Subcutaneous abdominal adipose tissue (tissue), 5 donors: ENCODE measurements at regions not wholly inside any gene's neighbourhood (a gene's known extent, or its start where the extent isn't known, plus 50 kb on each side); places are given as distances from the start of the nearest gene placed in this dataset.

Experiments used
- H3K27ac ChIP-seq: one replicate; pipeline ENCODE4 v1.7.0; 2013; ENCODE audit warnings: low read depth, mild to moderate bottlenecking, inconsistent platforms, low read length, moderate library complexity
- H3K27me3 ChIP-seq, 5 donors: one replicate each; pipeline ENCODE4 v1.7.0; 2013; ENCODE audit warnings: low read length in 5 of 5, inconsistent platforms in 1 of 5; ENCODE audit not compliant: control insufficient read depth in 5 of 5, insufficient read depth in 4 of 5
- H3K36me3 ChIP-seq, 5 donors: one replicate each; pipeline ENCODE4 v1.7.0; 2013; ENCODE audit warnings: low read length in 5 of 5; ENCODE audit not compliant: control insufficient read depth in 5 of 5, insufficient read depth in 5 of 5
- H3K4me1 ChIP-seq, 5 donors: one replicate each; pipeline ENCODE4 v1.7.0; 2013; ENCODE audit warnings: low read length in 5 of 5, mild to moderate bottlenecking in 3 of 5, moderate library complexity in 1 of 5; ENCODE audit not compliant: control insufficient read depth in 5 of 5, insufficient read depth in 5 of 5
- H3K4me3 ChIP-seq, 5 donors: one replicate each; pipeline ENCODE4 v1.7.0; 2013; ENCODE audit warnings: low read length in 5 of 5, low read depth in 1 of 5
- H3K9ac ChIP-seq, 5 donors: one replicate each; pipeline ENCODE4 v1.7.0; 2013; ENCODE audit warnings: low read length in 5 of 5, mild to moderate bottlenecking in 4 of 5, moderate library complexity in 3 of 5
- H3K9me3 ChIP-seq, 5 donors: one replicate each; pipeline ENCODE4 v1.7.0; 2013; ENCODE audit warnings: low read length in 5 of 5; ENCODE audit not compliant: control insufficient read depth in 5 of 5
- donor health status: healthy.
- donor health status: healthy.
- donor health status: healthy.
- donor health status: healthy.
- donor health status: healthy.

DNA sequence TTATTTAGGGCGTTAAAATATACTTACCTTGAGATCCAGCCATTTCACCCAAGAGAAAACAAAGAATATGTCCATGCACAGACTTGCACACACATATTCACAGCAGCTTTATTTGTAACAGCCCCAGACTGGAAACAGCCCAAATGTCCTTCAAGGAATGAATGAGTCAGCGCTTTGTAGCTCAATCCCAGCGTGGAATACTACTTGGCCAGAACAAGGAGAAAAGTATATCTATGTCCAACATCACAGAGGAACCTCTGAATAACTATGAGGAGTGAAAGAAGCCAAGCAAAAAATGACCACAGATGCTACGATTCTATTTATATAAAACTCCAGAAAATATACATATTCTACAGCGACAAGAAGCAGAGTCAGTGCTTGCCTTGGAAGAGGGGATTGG lies 158.3 kb downstream of the ENGASE start:
- H3K27me3 ChIP-seq = peaks cover 0 to 7% (median 5%) of the 10 kb centered on the region in 5 donors
- H3K27ac ChIP-seq = no peak overlapping the region
- no peak overlapping the region for H3K9ac ChIP-seq
- H3K36me3 ChIP-seq = no peaks in the 10 kb centered on the region
- H3K4me3 ChIP-seq = no peak overlapping the region
- H3K4me1 ChIP-seq = no peaks in the 10 kb centered on the region
- peaks cover 0 to 8% (median 2%) of the 10 kb centered on the region in 5 donors for H3K9me3 ChIP-seq

DNA sequence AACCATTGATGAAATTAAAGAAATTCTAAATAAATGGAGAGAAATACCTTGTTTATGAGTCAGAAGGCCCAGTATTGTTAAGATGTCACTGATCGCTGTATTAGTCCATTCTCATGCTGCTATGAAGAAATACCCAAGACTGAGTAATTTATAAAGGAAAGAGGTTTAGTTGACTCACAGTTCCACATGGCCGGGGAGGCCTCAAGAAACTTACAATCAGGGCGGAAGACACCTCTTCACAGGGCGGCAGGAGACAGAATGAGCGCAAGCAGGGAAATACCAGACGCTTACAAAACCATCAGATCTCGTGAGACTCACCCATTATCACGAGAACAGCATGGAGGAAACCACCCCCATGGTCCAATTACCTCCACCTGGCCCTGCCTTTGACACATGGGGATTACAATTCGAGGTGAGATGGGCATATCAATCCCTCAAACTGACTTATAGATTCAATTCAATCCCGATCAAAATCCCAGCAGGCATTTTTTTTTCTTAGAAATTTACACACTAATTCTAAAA lies 157.2 kb downstream of the ENGASE start:
- H3K27ac ChIP-seq = no peak overlapping the region
- peaks cover 0 to 16% (median 11%) of the 10 kb centered on the region in 5 donors for H3K27me3 ChIP-seq
- no peaks in the 10 kb centered on the region for H3K36me3 ChIP-seq
- no peak overlapping the region for H3K4me3 ChIP-seq
- H3K9ac ChIP-seq = no peak overlapping the region
- no peaks in the 10 kb centered on the region for H3K4me1 ChIP-seq
- peaks cover 0 to 8% (median 2%) of the 10 kb centered on the region in 5 donors for H3K9me3 ChIP-seq

DNA sequence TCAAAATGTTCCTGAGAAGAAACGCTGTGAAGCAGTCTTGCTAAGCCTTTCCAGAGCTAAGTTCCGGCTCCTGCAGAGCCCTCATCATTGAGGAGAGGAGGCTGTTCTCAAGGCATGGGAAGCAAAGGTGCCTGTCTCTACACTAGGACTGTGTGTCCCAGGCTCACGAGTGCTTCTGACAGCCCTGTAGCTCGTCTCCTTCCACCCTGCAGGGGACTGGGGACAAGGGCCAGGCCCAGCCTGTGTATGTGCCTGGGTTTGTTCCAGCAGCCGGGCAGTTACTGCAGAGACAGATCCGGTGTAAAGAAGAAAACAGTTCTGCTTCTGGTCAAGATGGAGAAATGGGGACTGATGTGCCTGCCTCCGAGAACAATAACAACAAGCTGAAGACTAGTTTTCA lies 156.0 kb downstream of the ENGASE start:
- H3K9ac ChIP-seq = no peak overlapping the region
- H3K36me3 ChIP-seq = no peaks in the 10 kb centered on the region
- no peak overlapping the region for H3K4me3 ChIP-seq
- H3K27me3 ChIP-seq = peaks cover 0 to 21% (median 17%) of the 10 kb centered on the region in 5 donors
- H3K9me3 ChIP-seq = peaks cover 0 to 8% (median 2%) of the 10 kb centered on the region in 5 donors
- H3K4me1 ChIP-seq = no peaks in the 10 kb centered on the region
- H3K27ac ChIP-seq = no peak overlapping the region

DNA sequence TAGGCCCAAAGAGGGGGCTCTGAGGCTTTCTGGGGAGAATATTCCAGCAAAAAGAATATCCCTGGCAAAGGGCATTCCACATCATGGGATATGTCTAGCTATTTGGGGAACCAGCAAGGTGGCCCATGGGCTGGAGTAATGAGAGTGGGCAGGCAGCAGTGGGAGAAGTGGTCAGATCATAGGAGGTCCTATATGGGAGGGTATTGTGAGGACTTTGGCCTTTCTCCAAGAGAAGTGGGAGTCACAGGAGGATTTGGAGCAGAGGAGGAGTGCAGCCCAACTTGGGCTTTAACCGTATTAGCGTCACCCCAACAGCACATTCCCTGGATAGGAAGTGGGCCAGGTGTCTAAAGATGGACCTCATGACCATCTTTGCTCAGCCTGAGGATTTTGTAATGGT lies 151.4 kb downstream of the ENGASE start:
- H3K4me1 ChIP-seq = no peaks in the 10 kb centered on the region
- no peak overlapping the region for H3K9ac ChIP-seq
- H3K27ac ChIP-seq = no peak overlapping the region
- H3K27me3 ChIP-seq = peaks cover 16 to 56% (median 53%) of the 10 kb centered on the region in 5 donors
- no peak overlapping the region for H3K4me3 ChIP-seq
- H3K36me3 ChIP-seq = no peaks in the 10 kb centered on the region
- H3K9me3 ChIP-seq = no peaks in the 10 kb centered on the region

DNA sequence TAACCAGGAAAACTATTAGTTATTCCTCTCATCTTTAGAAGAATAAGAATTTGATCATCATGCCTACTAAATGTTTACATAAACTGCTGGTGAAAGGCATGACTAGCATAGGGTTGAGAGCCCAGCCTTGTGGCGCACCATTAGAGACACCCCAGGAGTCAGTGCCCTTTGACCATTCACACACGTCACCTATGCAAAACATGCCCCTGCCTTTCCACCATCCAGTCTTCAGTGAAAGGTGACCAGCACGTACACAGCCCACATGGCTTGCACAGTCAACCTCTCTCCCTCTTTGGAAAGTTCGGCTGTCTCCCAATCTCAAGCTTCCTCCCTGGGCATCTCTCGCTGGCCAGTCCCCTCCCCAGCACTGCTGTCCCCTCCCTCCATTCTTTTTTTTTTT lies 150.3 kb downstream of the ENGASE start:
- no peaks in the 10 kb centered on the region for H3K9me3 ChIP-seq
- H3K36me3 ChIP-seq = no peaks in the 10 kb centered on the region
- H3K27me3 ChIP-seq = peaks cover 25 to 66% (median 62%) of the 10 kb centered on the region in 5 donors
- no peak overlapping the region for H3K27ac ChIP-seq
- H3K4me1 ChIP-seq = peaks cover 0 to 7% (median 4%) of the 10 kb centered on the region in 5 donors
- H3K4me3 ChIP-seq = no peak overlapping the region
- H3K9ac ChIP-seq = no peak overlapping the region

DNA sequence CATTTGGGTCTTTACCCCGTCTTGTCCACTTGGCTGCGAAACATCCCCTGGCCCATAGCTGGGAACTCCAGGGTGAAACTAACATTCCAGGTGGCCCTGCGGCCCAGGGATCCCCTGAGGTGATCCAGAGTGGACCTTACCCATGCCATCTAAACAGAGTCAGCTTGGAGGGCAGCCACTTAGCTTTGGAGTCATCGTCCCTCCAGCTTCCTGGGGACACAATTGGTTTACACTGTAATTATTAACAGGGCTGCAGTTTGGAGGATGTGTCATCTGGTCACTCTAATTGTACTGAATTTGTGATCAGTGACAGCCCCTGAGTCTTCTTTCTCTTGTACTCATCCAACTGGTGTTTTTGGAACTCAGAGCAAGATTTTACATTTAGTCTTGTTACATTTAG lies 149.9 kb downstream of the ENGASE start:
- no peaks in the 10 kb centered on the region for H3K9me3 ChIP-seq
- peaks cover 25 to 65% (median 62%) of the 10 kb centered on the region in 5 donors for H3K27me3 ChIP-seq
- H3K4me1 ChIP-seq = peaks cover 0 to 7% (median 4%) of the 10 kb centered on the region in 5 donors
- H3K9ac ChIP-seq = no peak overlapping the region
- no peaks in the 10 kb centered on the region for H3K36me3 ChIP-seq
- no peak overlapping the region for H3K4me3 ChIP-seq
- no peak overlapping the region for H3K27ac ChIP-seq

DNA sequence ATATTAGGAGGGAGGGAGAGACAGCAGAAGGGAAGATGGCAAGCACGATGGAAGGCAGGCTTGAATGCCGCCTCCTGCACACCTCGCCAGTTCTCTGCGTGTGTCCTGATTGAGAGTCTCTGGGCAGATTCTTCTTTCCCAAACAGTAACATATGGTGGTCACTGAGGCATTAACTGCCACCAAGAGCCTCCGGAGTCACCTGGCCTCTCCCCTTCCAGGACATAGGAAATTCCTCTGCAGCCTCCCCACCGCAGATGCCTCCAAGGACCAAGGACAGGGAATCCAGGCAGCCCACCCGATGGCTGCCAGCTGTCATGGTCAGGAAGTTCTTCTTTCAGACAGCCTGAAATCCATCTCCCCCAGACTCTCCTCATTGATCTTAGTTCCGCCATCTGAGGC lies 149.3 kb downstream of the ENGASE start:
- Histone ChIP-seq H3K36me3 (no peaks in the 10 kb centered on the region), H3K4me1 (peaks cover 0 to 7% (median 4%) of the 10 kb centered on the region in 5 donors), H3K9me3 (no peaks in the 10 kb centered on the region), H3K9ac (no peak overlapping the region), H3K27me3 (peaks cover 29 to 69% (median 67%) of the 10 kb centered on the region in 5 donors), H3K4me3 (no peak overlapping the region), H3K27ac (no peak overlapping the region)

DNA sequence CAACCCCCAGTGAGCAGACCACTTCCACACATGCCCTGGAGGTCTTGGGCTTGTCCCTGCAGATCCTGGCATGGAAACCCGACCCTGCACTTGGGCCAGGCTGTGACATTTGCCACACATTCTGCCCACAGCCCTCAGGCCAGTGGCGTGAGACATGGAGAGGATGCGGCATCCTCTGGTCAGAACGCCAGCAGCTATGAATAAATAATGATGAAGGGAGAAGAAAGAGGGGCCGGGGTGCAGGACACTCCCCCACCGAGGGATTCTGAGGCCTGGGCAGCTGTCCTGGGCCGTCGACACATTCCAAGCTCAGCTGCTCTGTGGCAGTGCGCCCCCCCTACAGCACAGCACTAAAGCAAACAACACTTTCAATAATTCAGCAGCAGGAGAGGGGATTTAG lies 148.8 kb downstream of the ENGASE start:
- no peaks in the 10 kb centered on the region for H3K9me3 ChIP-seq
- no peak overlapping the region for H3K4me3 ChIP-seq
- H3K9ac ChIP-seq = no peak overlapping the region
- H3K27ac ChIP-seq = no peak overlapping the region
- H3K36me3 ChIP-seq = no peaks in the 10 kb centered on the region
- peaks cover 33 to 74% (median 70%) of the 10 kb centered on the region in 5 donors for H3K27me3 ChIP-seq
- H3K4me1 ChIP-seq = peaks cover 0 to 7% (median 4%) of the 10 kb centered on the region in 5 donors

DNA sequence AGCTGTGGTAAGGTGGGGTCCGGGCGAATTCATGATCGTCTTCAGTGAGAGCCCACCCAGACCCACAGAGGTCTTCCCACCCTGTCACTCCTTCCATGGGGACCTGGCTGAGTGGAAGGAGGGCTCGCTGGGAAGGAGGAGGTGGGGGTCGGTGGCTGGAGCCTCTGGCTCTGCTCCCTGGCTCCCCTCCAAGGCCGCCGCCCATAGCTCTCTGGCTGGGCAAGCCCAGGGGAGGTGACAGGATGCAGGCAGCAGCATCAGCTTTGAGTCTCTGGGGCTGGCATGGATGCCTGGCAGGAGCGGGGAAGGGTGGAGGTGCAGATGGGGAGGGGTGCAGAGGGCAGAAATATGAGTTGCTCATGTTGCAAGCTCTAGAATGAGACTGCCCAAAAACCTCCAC lies 147.0 kb downstream of the ENGASE start:
- no peaks in the 10 kb centered on the region for H3K36me3 ChIP-seq
- no peaks in the 10 kb centered on the region for H3K9me3 ChIP-seq
- H3K4me3 ChIP-seq = no peak overlapping the region
- no peak overlapping the region for H3K9ac ChIP-seq
- H3K27ac ChIP-seq = no peak overlapping the region
- H3K27me3 ChIP-seq = peaks cover 40 to 83% (median 79%) of the 10 kb centered on the region in 5 donors
- H3K4me1 ChIP-seq = peaks cover 0 to 7% (median 4%) of the 10 kb centered on the region in 5 donors

DNA sequence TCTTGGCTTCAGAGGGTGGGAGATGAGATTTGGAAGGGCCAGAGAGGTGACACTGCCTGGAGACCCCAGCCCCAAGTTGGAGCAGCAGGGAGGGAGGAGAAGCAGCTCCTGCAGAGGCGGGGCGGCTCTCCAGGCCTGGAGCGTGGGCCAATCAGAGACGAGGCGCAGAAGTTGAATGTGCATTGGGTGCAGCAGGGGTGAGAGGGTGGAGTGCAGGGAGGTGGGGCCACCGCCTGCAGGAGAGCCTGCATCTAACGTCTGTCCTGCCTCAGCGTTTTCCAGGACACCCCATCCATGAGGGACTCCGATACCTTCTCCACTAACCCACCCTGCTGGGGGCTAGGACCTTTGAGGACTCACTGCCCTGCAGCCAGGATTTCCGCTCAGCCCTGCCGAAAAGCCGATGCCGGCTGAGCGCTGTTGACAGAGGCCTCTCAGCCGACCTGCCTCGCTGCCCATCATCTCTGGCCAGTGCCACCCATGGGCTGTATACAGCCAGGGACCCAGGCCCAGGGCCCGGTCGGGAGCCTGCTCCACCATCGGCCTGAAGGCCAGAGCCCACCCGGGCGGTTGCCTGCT lies 146.2 kb downstream of the ENGASE start:
- Histone ChIP-seq H3K9ac (no peak overlapping the region), H3K4me1 (peaks cover 0 to 7% (median 4%) of the 10 kb centered on the region in 5 donors), H3K4me3 (no peak overlapping the region), H3K36me3 (no peaks in the 10 kb centered on the region), H3K27ac (no peak overlapping the region), H3K9me3 (no peaks in the 10 kb centered on the region), H3K27me3 (peaks cover 40 to 83% (median 83%) of the 10 kb centered on the region in 5 donors)
